ENCODE measurements at regions not wholly inside any gene's neighbourhood (a gene's known extent, or its start where the extent isn't known, plus 50 kb on each side); places are given as distances from the start of the nearest gene placed in this dataset.

- intact Hi-C loops (cut with micrococcal nuclease) = no loop called here
- ChIA-PET CTCF (no interaction called here), POLR2A (no interaction called here)
- no peak for DNase-seq (ENCODE audit: unreplicated experiment)
- no peaks in the 10 kb centered on the region for H3K36me3 Mint-ChIP-seq (ENCODE audit: insufficient read depth, unreplicated experiment)
- no peak overlapping the region for H3K4me3 Mint-ChIP-seq (ENCODE audit: unreplicated experiment)
- TF ChIP-seq CTCF (IDR thresholded peaks at IDR 0.05; ENCODE audit: unreplicated experiment) = no peak
- BruUV-seq (replicated peaks) = no TSS peak
- peaks cover 40% of the 10 kb centered on the region for H3K27me3 Mint-ChIP-seq (ENCODE audit: insufficient read depth, unreplicated experiment)
- peaks cover 6% of the 10 kb centered on the region for H3K4me1 Mint-ChIP-seq (ENCODE audit: insufficient read depth, unreplicated experiment)
- peaks cover 8% of the 10 kb centered on the region for H3K9me3 Mint-ChIP-seq (ENCODE audit: unreplicated experiment)
- no peak overlapping the region for H3K27ac Mint-ChIP-seq (ENCODE audit: low read depth, unreplicated experiment)
These were observed 66.2 kb upstream of the NEURL1B start for GRCh38 chr5:172574871-172575223.

- ChIA-PET CTCF (interaction anchor here (0.6 kb wide), 1 partner anchor 554 kb away, joined by 3 read pairs; no protein-coding TSS in a partner anchor), POLR2A (interaction anchor here (1.0 to 1.9 kb wide), 2 partner anchors 9 to 13 kb away, joined by 3 to 6 read pairs; no protein-coding TSS in a partner anchor)
- no TSS peak for BruUV-seq (replicated peaks)
- intact Hi-C loops (cut with micrococcal nuclease) = no loop called here
- Mint-ChIP-seq H3K27me3 (ENCODE audit: insufficient read depth, unreplicated experiment) (peaks cover 39% of the 10 kb centered on the region), H3K9me3 (ENCODE audit: unreplicated experiment) (peaks cover 8% of the 10 kb centered on the region), H3K27ac (ENCODE audit: low read depth, unreplicated experiment) (no peak overlapping the region), H3K4me1 (ENCODE audit: insufficient read depth, unreplicated experiment) (peaks cover 6% of the 10 kb centered on the region), H3K36me3 (ENCODE audit: insufficient read depth, unreplicated experiment) (no peaks in the 10 kb centered on the region), H3K4me3 (ENCODE audit: unreplicated experiment) (no peak overlapping the region)
- TF ChIP-seq CTCF (IDR thresholded peaks at IDR 0.05; ENCODE audit: unreplicated experiment) = no peak
- no peak for DNase-seq (ENCODE audit: unreplicated experiment)
These were observed 66.8 kb upstream of the NEURL1B start for GRCh38 chr5:172573986-172574870.

GRCh38 chr5:172573120-172573882, 67.8 kb upstream of the NEURL1B start:
- Mint-ChIP-seq H3K27me3 (ENCODE audit: insufficient read depth, unreplicated experiment) (peaks cover 39% of the 10 kb centered on the region), H3K27ac (ENCODE audit: low read depth, unreplicated experiment) (no peak overlapping the region), H3K9me3 (ENCODE audit: unreplicated experiment) (peaks cover 8% of the 10 kb centered on the region), H3K4me3 (ENCODE audit: unreplicated experiment) (no peak overlapping the region), H3K4me1 (ENCODE audit: insufficient read depth, unreplicated experiment) (peaks cover 6% of the 10 kb centered on the region), H3K36me3 (ENCODE audit: insufficient read depth, unreplicated experiment) (no peaks in the 10 kb centered on the region)
- no TSS peak for BruUV-seq (replicated peaks)
- intact Hi-C loops (cut with micrococcal nuclease) = no loop called here
- ChIA-PET CTCF (interaction anchor here (0.6 to 2.0 kb wide), 5 partner anchors 41 to 1151 kb away, joined by 3 to 10 read pairs (median 3); no protein-coding TSS in a partner anchor), POLR2A (interaction anchor here (1.0 to 1.9 kb wide), 2 partner anchors 8 to 12 kb away, joined by 3 to 6 read pairs; no protein-coding TSS in a partner anchor)
- DNase-seq (ENCODE audit: unreplicated experiment) = no peak
- TF ChIP-seq CTCF (IDR thresholded peaks at IDR 0.05; ENCODE audit: unreplicated experiment) = no peak

GRCh38 chr5:172572440-172572839, 68.6 kb upstream of the NEURL1B start:
- no peak for DNase-seq (ENCODE audit: unreplicated experiment)
- POLR2A ChIA-PET = interaction anchor here (1.2 to 1.9 kb wide), 2 partner anchors 11 to 39 kb away, joined by 3 to 6 read pairs; no protein-coding TSS in a partner anchor
- no TSS peak for BruUV-seq (replicated peaks)
- CTCF ChIA-PET = interaction anchor here (0.6 to 2.0 kb wide), 4 partner anchors 40 to 280 kb away, joined by 3 to 10 read pairs (median 3); no protein-coding TSS in a partner anchor
- H3K4me1 Mint-ChIP-seq (ENCODE audit: insufficient read depth, unreplicated experiment) = peaks cover 6% of the 10 kb centered on the region
- no peaks in the 10 kb centered on the region for H3K36me3 Mint-ChIP-seq (ENCODE audit: insufficient read depth, unreplicated experiment)
- no peak overlapping the region for H3K27ac Mint-ChIP-seq (ENCODE audit: low read depth, unreplicated experiment)
- TF ChIP-seq CTCF (IDR thresholded peaks at IDR 0.05; ENCODE audit: unreplicated experiment) = no peak
- H3K27me3 Mint-ChIP-seq (ENCODE audit: insufficient read depth, unreplicated experiment) = peaks cover 39% of the 10 kb centered on the region
- intact Hi-C loops (cut with micrococcal nuclease) = no loop called here
- peaks cover 8% of the 10 kb centered on the region for H3K9me3 Mint-ChIP-seq (ENCODE audit: unreplicated experiment)
- H3K4me3 Mint-ChIP-seq (ENCODE audit: unreplicated experiment) = no peak overlapping the region
